IMR-90 (cell line): ENCODE measurements at regions not wholly inside any gene's neighbourhood (a gene's known extent, or its start where the extent isn't known, plus 50 kb on each side); places are given as distances from the start of the nearest gene placed in this dataset.

Source experiments
- BHLHE40 ChIP-seq: fragments of 150-350 bp; IDR thresholded peaks from 2 replicates; pipeline ENCODE4 v1.6.1; 2016; ENCODE audit warnings: mild to moderate bottlenecking, low read depth, low read length
- CEBPB ChIP-seq: IDR thresholded peaks from 2 replicates; pipeline ENCODE4 v1.6.1; 2012; ENCODE audit warnings: low read depth, low read length, improper control_type of control experiment
- CHD1 ChIP-seq: IDR thresholded peaks from 2 replicates; pipeline ENCODE4 v1.6.1; 2012; ENCODE audit warnings: low read depth, low read length, improper control_type of control experiment
- CTCF ChIP-seq: conservative IDR thresholded peaks from 2 replicates; pipeline ENCODE4 v1.5.1; 2012; ENCODE audit warnings: mild to moderate bottlenecking, low read depth, low read length, improper control_type of control experiment
- ELK1 ChIP-seq: fragments of 150-350 bp; IDR thresholded peaks from 2 replicates; pipeline ENCODE4 v1.6.1; 2016; ENCODE audit warnings: low read depth, mild to moderate bottlenecking, low read length, moderate library complexity, borderline replicate concordance
- MAZ ChIP-seq: IDR thresholded peaks from 2 replicates; pipeline ENCODE4 v1.6.1; 2012; ENCODE audit warnings: low read depth, mild to moderate bottlenecking, low read length, improper control_type of control experiment, moderate library complexity, borderline replicate concordance
- POLR2A ChIP-seq: IDR thresholded peaks from 2 replicates; pipeline ENCODE4 v1.6.1; 2012; ENCODE audit warnings: mild to moderate bottlenecking, low read depth, low read length
- RCOR1 ChIP-seq: IDR thresholded peaks from 2 replicates; pipeline ENCODE4 v1.6.1; 2012; ENCODE audit warnings: mild to moderate bottlenecking, low read length, improper control_type of control experiment; ENCODE audit not compliant: insufficient replicate concordance

- no peak for TF ChIP-seq CTCF
- TF ChIP-seq BHLHE40, result no peak
- TF ChIP-seq CHD1, result no peak
- TF ChIP-seq CEBPB, result no peak
- TF ChIP-seq MAZ, result no peak
- TF ChIP-seq POLR2A, result no peak
- TF ChIP-seq ELK1, result no peak
- TF ChIP-seq RCOR1, result no peak
Observed at GRCh38 chr5:130279386-130279785, 375.1 kb downstream of the CHSY3 start.
